ENCODE measurements at regions not wholly inside any gene's neighbourhood (a gene's known extent, or its start where the extent isn't known, plus 50 kb on each side); places are given as distances from the start of the nearest gene placed in this dataset.

DNA sequence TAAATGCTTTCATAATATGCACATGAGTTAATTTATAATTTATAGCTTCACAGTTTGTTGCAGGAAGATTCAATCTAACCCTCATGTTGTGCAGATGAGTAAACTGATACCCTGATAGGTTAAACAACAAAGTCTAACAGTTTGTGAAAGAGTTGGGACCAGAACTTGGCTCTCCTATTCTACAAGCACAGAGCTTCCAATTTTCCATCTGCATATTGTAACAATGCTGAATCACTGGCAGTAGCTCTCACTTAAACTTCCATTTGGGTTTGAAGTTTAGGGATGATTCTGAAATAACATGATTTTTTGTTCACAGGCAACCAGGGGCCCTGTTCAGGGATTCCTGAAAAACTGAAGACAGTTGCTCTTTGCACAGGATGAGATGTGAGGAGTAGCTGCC is 179.3 kb downstream of the XPNPEP1 start:
- 0 out of 2 replicates have a peak, but pooled peaks cover 3% of the 10 kb centered on the region for H3K27me3 ChIP-seq (ENCODE audit: insufficient read depth, low read length)
- H3K9me2 ChIP-seq (ENCODE audit: insufficient read depth) = no peaks in the 10 kb centered on the region
- ChIA-PET POLR2A (no interaction called here), RAD21 (ENCODE audit: low non-redundant PET in 1 of 2, low total read pairs in 2 of 2, uncharacterized antibody in 2 of 2, unreplicated experiment in 2 of 2) (no interaction called here), CTCF (no interaction called here)
- no peaks in the 10 kb centered on the region for H3K4me1 ChIP-seq (ENCODE audit: control insufficient read depth in 1 of 2, insufficient read depth in 2 of 2, low read length in 2 of 2)
- H3K36me3 ChIP-seq (ENCODE audit: control insufficient read depth in 1 of 2, insufficient read depth in 2 of 2, low read length in 2 of 2) = no peaks in the 10 kb centered on the region
- no peak overlapping the region for H3K4me2 ChIP-seq (ENCODE audit: low read length)
- intact Hi-C loops (cut with micrococcal nuclease) = no loop called here
- DNase-seq (ENCODE audit: low read depth, low spot score) (no peak), ATAC-seq (no peak)
- no peak overlapping the region for H2AFZ ChIP-seq (ENCODE audit: low read depth, low read length, poor library complexity, severe bottlenecking)
- no peaks in the 10 kb centered on the region for H3K79me2 ChIP-seq (ENCODE audit: insufficient read depth, low read length)
- no peak for TF ChIP-seq YY1 (IDR thresholded peaks at IDR 0.05; ENCODE audit: extremely low read depth, insufficient replicate concordance, low read depth, low read length)
- TF ChIP-seq FOSL1 (IDR thresholded peaks at IDR 0.05; ENCODE audit: low read depth) = no peak
- TF ChIP-seq, protein P1, sequence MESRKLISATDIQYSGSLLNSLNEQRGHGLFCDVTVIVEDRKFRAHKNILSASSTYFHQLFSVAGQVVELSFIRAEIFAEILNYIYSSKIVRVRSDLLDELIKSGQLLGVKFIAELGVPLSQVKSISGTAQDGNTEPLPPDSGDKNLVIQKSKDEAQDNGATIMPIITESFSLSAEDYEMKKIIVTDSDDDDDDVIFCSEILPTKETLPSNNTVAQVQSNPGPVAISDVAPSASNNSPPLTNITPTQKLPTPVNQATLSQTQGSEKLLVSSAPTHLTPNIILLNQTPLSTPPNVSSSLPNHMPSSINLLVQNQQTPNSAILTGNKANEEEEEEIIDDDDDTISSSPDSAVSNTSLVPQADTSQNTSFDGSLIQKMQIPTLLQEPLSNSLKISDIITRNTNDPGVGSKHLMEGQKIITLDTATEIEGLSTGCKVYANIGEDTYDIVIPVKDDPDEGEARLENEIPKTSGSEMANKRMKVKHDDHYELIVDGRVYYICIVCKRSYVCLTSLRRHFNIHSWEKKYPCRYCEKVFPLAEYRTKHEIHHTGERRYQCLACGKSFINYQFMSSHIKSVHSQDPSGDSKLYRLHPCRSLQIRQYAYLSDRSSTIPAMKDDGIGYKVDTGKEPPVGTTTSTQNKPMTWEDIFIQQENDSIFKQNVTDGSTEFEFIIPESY (IDR thresholded peaks at IDR 0.05; ENCODE audit: extremely low read depth, insufficient replicate concordance, low read length) = no peak
- TF ChIP-seq EZH2phosphoT487 (IDR thresholded peaks at IDR 0.05; ENCODE audit: borderline replicate concordance) = no peak
- TF ChIP-seq, protein P2, sequence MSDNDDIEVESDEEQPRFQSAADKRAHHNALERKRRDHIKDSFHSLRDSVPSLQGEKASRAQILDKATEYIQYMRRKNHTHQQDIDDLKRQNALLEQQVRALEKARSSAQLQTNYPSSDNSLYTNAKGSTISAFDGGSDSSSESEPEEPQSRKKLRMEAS (IDR thresholded peaks at IDR 0.05) = no peak
- TF ChIP-seq TCF7L2 (IDR thresholded peaks at IDR 0.05; ENCODE audit: borderline replicate concordance, extremely low read depth, insufficient read depth, insufficient read length) = no peak
- TF ChIP-seq, protein P3, sequence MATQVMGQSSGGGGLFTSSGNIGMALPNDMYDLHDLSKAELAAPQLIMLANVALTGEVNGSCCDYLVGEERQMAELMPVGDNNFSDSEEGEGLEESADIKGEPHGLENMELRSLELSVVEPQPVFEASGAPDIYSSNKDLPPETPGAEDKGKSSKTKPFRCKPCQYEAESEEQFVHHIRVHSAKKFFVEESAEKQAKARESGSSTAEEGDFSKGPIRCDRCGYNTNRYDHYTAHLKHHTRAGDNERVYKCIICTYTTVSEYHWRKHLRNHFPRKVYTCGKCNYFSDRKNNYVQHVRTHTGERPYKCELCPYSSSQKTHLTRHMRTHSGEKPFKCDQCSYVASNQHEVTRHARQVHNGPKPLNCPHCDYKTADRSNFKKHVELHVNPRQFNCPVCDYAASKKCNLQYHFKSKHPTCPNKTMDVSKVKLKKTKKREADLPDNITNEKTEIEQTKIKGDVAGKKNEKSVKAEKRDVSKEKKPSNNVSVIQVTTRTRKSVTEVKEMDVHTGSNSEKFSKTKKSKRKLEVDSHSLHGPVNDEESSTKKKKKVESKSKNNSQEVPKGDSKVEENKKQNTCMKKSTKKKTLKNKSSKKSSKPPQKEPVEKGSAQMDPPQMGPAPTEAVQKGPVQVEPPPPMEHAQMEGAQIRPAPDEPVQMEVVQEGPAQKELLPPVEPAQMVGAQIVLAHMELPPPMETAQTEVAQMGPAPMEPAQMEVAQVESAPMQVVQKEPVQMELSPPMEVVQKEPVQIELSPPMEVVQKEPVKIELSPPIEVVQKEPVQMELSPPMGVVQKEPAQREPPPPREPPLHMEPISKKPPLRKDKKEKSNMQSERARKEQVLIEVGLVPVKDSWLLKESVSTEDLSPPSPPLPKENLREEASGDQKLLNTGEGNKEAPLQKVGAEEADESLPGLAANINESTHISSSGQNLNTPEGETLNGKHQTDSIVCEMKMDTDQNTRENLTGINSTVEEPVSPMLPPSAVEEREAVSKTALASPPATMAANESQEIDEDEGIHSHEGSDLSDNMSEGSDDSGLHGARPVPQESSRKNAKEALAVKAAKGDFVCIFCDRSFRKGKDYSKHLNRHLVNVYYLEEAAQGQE (IDR thresholded peaks at IDR 0.05; ENCODE audit: low read depth) = no peak
- no peak for TF ChIP-seq SRF (IDR thresholded peaks at IDR 0.05; ENCODE audit: low read depth)
- no peak for TF ChIP-seq POLR2A (IDR thresholded peaks at IDR 0.05; ENCODE audit: borderline replicate concordance, extremely low read depth, insufficient read depth, insufficient read length)
- no peak for TF ChIP-seq ZNF274 (IDR thresholded peaks at IDR 0.05; ENCODE audit: low read depth, low read length)
- no peak for TF ChIP-seq EGR1 (IDR thresholded peaks at IDR 0.05; ENCODE audit: low read depth)
- TF ChIP-seq JUND (IDR thresholded peaks at IDR 0.05) = no peak
- TF ChIP-seq POLR2AphosphoS5 (IDR thresholded peaks at IDR 0.05; ENCODE audit: low read depth, low read length) = no peak
- no peak for TF ChIP-seq ZFX (IDR thresholded peaks at IDR 0.05)
- TF ChIP-seq, protein P4, sequence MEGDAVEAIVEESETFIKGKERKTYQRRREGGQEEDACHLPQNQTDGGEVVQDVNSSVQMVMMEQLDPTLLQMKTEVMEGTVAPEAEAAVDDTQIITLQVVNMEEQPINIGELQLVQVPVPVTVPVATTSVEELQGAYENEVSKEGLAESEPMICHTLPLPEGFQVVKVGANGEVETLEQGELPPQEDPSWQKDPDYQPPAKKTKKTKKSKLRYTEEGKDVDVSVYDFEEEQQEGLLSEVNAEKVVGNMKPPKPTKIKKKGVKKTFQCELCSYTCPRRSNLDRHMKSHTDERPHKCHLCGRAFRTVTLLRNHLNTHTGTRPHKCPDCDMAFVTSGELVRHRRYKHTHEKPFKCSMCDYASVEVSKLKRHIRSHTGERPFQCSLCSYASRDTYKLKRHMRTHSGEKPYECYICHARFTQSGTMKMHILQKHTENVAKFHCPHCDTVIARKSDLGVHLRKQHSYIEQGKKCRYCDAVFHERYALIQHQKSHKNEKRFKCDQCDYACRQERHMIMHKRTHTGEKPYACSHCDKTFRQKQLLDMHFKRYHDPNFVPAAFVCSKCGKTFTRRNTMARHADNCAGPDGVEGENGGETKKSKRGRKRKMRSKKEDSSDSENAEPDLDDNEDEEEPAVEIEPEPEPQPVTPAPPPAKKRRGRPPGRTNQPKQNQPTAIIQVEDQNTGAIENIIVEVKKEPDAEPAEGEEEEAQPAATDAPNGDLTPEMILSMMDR (IDR thresholded peaks at IDR 0.05 in 2 of 3, conservative IDR thresholded peaks at IDR 0.05 in 1 of 3; ENCODE audit: borderline replicate concordance in 1 of 3, insufficient read depth in 1 of 3, low read depth in 2 of 3, low read length in 2 of 3) = no peak
- TF ChIP-seq, protein P5, sequence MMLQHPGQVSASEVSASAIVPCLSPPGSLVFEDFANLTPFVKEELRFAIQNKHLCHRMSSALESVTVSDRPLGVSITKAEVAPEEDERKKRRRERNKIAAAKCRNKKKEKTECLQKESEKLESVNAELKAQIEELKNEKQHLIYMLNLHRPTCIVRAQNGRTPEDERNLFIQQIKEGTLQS (IDR thresholded peaks at IDR 0.05) = no peak
- no peak for TF ChIP-seq RAD21 (IDR thresholded peaks at IDR 0.05; ENCODE audit: low read depth)
- H3K9me3 ChIP-seq (ENCODE audit: control insufficient read depth in 1 of 2, insufficient read depth in 1 of 2, low read depth in 1 of 2, low read length in 2 of 2) = no peaks in the 10 kb centered on the region
- no TSS peak for BruUV-seq (replicated peaks)
- H3K4me3 ChIP-seq (replicated peaks in 1 of 2; ENCODE audit: low read depth in 1 of 2, low read length in 2 of 2) = no peak overlapping the region
- H4K20me1 ChIP-seq (ENCODE audit: insufficient read depth) = no peaks in the 10 kb centered on the region
- H3K9ac ChIP-seq (ENCODE audit: low read length) = no peak overlapping the region
- H3K27ac ChIP-seq (ENCODE audit: low read depth, low read length) = no peak overlapping the region

Measured in HCT116 (cell line).